NCI-H128 (cell line): ENCODE measurements at regions not wholly inside any gene's neighbourhood (a gene's known extent, or its start where the extent isn't known, plus 50 kb on each side); places are given as distances from the start of the nearest gene placed in this dataset.

Experiments used
- DNase-seq: peaks from one replicate; lab custom pipeline; 2025; ENCODE audit not compliant: unreplicated experiment; lab: John Stamatoyannopoulos, UW

GRCh38 chr10:4663162-4663992 lies 162.6 kb upstream of the AKR1E2 start:
- peak; percentile 33 for DNase-seq

GRCh38 chr10:4662576-4663161 lies 163.3 kb upstream of the AKR1E2 start:
- no peak for DNase-seq

GRCh38 chr10:4661511-4662255 lies 164.3 kb upstream of the AKR1E2 start:
- no peak for DNase-seq

DNA sequence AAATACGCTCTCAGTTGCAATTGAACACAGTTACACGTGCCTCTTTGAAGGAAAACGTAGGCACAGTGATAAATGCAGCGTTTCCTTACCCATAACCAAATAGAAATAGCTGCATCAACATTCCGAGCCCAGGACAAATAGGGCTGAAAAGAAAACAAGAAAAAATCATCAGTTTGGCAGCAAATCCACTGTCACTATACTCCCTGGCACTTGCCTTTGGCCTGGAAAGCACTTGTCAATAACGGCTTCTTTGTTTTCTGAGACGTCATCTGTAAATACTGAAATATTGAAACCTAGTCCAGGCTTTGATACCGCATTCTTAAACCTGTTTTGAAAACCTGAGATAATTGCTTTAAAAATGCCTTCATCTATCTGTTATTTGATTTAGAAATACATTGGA lies 167.2 kb upstream of the AKR1E2 start:
- no peak for DNase-seq

DNA sequence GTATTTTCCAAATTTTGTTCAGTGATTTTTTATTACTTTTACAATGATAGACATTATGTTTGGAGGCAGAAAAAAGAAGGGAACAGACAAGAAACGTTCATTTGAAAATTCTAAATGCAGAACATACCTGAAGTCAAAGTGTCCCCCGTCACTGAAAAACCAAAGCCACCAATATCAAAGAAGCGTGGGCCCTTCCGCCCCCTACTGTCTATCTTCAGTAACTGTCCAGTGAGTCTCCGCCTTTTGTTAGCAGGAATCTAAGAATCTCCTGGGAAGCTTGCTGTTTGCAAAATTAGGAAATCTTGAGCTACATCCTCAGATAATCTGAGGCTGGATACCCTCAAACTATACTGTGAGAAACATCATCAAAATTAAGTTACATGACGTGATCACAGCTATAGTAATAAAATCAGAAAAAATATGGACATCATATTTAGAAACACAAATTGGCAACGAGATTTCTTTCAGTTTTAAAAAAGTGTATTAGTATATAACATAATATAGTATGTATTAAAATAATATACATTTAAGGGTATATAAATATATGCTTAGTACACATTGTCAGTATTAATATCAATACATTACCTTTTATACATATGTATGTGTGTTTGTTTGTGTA lies 169.3 kb upstream of the AKR1E2 start:
- peak; percentile 41 for DNase-seq

DNA sequence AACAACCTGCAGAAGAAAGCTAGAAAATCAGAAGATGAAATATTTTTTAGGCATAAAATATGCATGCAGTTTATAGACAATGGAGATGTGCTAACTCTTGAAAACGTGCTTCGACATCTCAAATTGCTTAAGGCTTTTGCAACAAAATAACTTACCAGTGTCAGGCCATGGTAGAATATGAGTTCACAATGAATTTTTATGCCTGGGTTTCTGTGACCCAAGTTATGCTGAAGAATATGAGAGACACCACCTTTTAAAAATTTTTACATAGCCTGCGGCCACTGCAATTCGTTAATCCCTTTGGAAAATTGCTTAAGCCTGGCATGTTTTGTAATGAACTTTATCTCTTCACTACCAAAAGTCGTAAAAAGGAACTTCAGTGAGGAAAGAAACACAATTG lies 170.1 kb upstream of the AKR1E2 start:
- DNase-seq = no peak

- DNase-seq = no peak
These were observed 170.6 kb upstream of the AKR1E2 start for GRCh38 chr10:4655406-4655805.

GRCh38 chr10:4654496-4654895 lies 171.5 kb upstream of the AKR1E2 start:
- no peak for DNase-seq

GRCh38 chr10:4653160-4653559 lies 172.8 kb upstream of the AKR1E2 start:
- no peak for DNase-seq

DNA sequence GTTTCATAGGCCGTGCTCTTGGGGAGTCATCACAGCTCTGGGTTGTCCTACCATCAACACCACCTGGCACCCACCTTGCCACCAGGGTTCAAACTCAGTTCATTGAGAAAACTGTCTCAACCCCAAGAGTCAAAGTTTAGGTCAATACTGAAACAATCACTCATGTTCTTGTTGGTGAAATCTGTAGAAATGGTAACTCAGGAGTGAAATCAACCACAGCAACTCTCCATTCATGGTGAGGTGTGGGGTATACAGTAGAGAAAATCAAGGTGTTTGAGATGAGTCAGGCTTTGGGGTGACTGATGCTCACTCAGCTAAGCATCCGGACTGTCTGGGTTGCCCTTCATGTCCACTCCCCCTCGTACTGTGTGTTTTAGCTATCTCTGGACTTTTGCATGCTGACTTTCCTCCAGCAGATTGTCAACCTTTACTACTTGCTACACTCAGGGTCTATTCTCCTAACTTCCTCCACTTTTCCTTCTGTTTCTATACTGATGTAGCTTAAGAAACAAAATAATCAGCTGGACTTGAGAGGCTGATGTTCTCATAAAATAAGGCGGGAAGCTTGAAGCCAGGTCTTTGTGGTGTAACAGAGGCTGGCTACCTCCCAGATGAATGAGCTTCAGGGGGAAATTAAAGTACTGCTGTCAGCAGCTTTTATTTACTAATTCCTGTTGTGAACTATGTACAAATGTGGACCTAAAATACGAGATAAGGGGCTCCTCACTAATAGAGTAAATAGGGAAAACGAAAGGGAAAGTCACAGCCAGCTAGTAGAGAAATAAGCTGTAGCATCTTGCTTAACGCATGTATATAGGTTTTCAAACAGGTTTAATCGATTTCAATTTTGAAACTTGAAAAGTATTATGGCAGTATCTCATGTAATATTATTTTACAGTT lies 173.6 kb upstream of the AKR1E2 start:
- no peak for DNase-seq

DNA sequence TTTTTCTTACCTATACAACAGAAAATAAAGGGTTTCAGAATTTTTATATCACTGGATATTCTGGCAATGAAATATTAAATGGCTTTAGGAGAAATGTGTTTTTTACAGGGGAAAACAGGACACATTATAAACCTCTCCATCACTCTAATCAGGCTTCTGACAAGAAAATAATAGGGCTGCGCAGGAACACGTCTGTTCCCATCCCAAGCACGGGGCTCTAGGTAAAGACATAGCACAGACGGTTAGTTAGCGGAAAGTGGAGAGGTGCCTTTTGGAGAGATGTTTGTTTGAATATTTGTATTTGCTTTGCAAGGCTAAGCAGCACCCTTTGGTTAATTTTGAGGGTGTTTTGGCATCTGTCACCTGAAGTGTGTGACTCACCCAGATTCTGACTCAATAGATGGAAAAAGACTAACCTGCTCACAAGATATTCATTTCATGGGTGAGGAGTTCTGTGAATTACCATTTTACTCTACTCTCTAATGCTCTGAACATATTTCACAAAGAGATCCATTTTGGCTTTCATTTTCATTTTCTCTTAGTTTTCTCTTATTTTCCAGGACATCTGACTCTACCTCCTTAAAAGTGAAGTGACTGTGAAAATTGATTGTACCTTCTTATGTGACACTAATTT lies 174.5 kb upstream of the AKR1E2 start:
- no peak for DNase-seq

DNA sequence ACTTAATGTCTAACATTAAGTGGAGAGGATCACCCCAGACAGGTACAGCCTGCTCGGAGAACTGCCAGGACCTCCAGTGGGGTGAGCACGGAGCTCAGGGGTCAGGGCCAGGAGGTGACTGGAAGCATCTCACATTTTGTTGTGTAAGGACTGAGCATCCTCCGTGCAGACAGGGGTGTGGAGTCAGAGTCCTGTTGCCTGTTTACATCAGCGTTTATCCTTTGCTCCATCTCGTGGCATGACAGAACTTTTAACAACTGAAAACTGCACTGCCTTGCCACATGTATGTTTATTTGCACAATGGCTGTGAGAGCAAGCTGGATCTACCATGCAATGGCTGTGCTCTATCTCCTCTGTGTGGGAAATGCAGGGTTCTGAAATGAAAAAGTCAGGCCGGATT lies 175.4 kb upstream of the AKR1E2 start:
- DNase-seq = no peak

GRCh38 chr10:4649886-4650508 lies 176.0 kb upstream of the AKR1E2 start:
- peak; percentile 3 for DNase-seq

DNA sequence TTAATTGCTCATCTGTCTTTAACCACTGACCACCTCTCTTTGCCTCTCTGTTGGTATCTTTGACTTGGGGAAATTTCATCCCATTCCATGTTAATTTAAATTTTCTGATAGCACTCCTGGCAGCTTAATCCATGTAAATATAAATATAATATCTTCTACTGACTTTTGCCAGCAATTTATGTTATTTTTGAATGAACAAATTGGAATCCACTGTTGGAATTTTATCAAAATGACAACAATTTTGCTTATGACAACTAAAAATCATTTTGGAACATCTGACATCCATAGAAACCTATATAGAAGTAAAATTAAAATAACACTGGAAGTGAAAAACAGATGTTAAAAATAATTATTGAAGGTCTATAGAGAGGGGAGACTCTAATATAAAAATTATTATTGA lies 176.5 kb upstream of the AKR1E2 start:
- no peak for DNase-seq

DNA sequence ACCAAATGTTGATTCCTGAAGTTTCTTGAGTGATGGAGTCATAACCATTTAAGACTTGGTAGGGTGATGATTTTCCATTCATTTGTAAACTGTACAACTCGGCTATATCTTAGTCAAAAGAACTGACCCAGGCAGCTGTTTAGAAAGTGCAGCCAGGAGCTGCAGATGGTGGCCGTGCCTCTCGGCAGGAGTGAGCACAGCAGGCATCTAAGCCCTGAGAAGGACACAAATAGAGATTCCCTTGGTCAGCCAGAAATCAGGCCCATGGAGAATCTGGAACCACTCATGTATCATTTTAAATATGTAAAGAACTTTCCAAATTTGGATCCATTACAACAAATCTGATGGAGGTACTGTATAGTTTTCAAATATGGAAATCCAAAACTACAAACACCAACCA lies 177.0 kb upstream of the AKR1E2 start:
- DNase-seq = no peak

GRCh38 chr10:4647109-4647785 lies 178.8 kb upstream of the AKR1E2 start:
- no peak for DNase-seq

DNA sequence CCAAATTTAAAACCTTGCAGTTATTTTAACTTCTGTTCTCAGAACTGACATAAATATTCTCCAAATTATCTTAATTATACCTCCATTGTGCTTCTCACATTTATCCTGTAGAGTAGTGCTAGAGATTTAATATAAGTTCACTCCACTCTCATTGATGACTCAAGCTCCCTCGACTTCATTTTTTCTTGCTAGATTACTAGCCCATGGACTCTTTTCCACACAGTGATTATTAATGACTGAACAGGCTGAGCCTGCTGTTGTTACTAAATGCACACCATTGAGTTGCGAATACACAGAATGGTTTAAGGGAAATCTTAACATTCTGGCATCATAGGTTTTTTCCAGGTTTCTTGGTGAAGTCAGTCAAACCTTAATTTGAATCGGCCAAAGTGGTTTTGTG lies 179.5 kb upstream of the AKR1E2 start:
- DNase-seq = no peak

DNA sequence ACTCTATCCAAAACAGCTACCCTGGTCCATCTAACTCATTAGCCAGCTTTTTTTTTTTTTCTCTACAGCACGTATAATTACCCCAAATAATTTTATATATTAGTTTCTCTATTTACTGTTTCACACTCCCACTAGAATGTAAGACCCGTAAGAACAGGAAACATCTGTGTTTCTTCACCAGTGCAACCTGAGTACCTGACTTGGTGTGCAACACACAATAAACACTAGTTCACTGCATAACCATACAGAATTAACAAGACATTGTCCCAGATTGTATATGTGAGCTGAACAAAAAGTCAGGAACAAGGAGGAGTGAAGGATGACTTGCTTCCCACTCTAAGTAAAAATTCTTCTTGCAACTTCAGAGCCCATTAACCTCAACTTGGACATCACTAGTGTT lies 180.2 kb upstream of the AKR1E2 start:
- DNase-seq = no peak

GRCh38 chr10:4643471-4643870 lies 182.5 kb upstream of the AKR1E2 start:
- DNase-seq = no peak
